SK-N-SH treated with all-trans-retinoic acid at 6 μM for 48 hours (cell line): ENCODE measurements at regions not wholly inside any gene's neighbourhood (a gene's known extent, or its start where the extent isn't known, plus 50 kb on each side); places are given as distances from the start of the nearest gene placed in this dataset.

ENCODE experiments used
- BACH2 ChIP-seq: fragments of 250-450 bp; sonication (Bioruptor Pico); IDR thresholded peaks from 2 replicates; pipeline ENCODE4 v1.9.0; 2021; ENCODE audit warnings: mild to moderate bottlenecking, borderline replicate concordance
- ESRRG ChIP-seq: fragments of 250-450 bp; sonication (Bioruptor Pico); IDR thresholded peaks from 2 replicates; pipeline ENCODE4 v1.6.1; 2021; ENCODE audit warnings: mild to moderate bottlenecking
- OSR1 ChIP-seq: fragments of 250-450 bp; sonication (Bioruptor Pico); IDR thresholded peaks from 2 replicates; pipeline ENCODE4 v1.8.0; 2022; ENCODE audit warnings: moderate library complexity, mild to moderate bottlenecking, inconsistent platforms
- PPARA ChIP-seq: fragments of 250-450 bp; sonication (Bioruptor Pico); IDR thresholded peaks from 2 replicates; pipeline ENCODE4 v1.5.0; 2020; ENCODE audit warnings: mild to moderate bottlenecking, borderline replicate concordance
- SNAI2 ChIP-seq: fragments of 250-450 bp; sonication (Bioruptor Pico); IDR thresholded peaks from 2 replicates; pipeline ENCODE4 v1.5.0; 2020; ENCODE audit warnings: mild to moderate bottlenecking, moderate library complexity
- TSHZ2 ChIP-seq: fragments of 250-450 bp; sonication (Bioruptor Pico); IDR thresholded peaks from 2 replicates; pipeline ENCODE4 v1.5.0; 2020; ENCODE audit warnings: mild to moderate bottlenecking, moderate library complexity
- ZC3H10 ChIP-seq: fragments of 250-450 bp; sonication (Bioruptor Pico); IDR thresholded peaks from 2 replicates; pipeline ENCODE4 v1.5.1; 2021; ENCODE audit warnings: mild to moderate bottlenecking, moderate library complexity
- ZFP3 ChIP-seq: fragments of 250-450 bp; sonication (Bioruptor Pico); IDR thresholded peaks from 2 replicates; pipeline ENCODE4 v1.5.0; 2020; ENCODE audit warnings: mild to moderate bottlenecking, moderate library complexity
- ZFP30 ChIP-seq: fragments of 450-650 bp; formaldehyde crosslinking; IDR thresholded peaks from 2 replicates; pipeline ENCODE4 v1.5.0; 2022; ENCODE audit warnings: mild to moderate bottlenecking, moderate library complexity
- ZNF565 ChIP-seq: fragments of 450-650 bp; formaldehyde crosslinking; conservative IDR thresholded peaks from 2 replicates; pipeline ENCODE4 v1.5.0; 2020; ENCODE audit warnings: low read depth, mild to moderate bottlenecking, moderate library complexity
- ZNF70 ChIP-seq: fragments of 450-650 bp; formaldehyde crosslinking; IDR thresholded peaks from 2 replicates; pipeline ENCODE4 v1.5.0; 2020; ENCODE audit warnings: mild to moderate bottlenecking, moderate library complexity
- ZNF8 ChIP-seq: fragments of 450-650 bp; formaldehyde crosslinking; IDR thresholded peaks from 2 replicates; pipeline ENCODE4 v1.5.0; 2020; ENCODE audit warnings: mild to moderate bottlenecking, moderate library complexity
- TF ChIP-seq, protein P1 (sequence below): fragments of 250-450 bp; sonication (Bioruptor Pico); IDR thresholded peaks from 2 replicates; pipeline ENCODE4 v1.5.1; 2020; ENCODE audit warnings: low read depth, mild to moderate bottlenecking, moderate library complexity

- no peak for TF ChIP-seq TSHZ2 (CRISPR knock-in tag)
- no peak for TF ChIP-seq ZFP3 (CRISPR knock-in tag)
- TF ChIP-seq, protein P1, sequence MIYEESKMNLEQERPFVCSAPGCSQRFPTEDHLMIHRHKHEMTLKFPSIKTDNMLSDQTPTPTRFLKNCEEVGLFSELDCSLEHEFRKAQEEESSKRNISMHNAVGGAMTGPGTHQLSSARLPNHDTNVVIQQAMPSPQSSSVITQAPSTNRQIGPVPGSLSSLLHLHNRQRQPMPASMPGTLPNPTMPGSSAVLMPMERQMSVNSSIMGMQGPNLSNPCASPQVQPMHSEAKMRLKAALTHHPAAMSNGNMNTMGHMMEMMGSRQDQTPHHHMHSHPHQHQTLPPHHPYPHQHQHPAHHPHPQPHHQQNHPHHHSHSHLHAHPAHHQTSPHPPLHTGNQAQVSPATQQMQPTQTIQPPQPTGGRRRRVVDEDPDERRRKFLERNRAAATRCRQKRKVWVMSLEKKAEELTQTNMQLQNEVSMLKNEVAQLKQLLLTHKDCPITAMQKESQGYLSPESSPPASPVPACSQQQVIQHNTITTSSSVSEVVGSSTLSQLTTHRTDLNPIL (CRISPR knock-in tag) = no peak
- no peak for TF ChIP-seq ZC3H10 (CRISPR knock-in tag)
- TF ChIP-seq ESRRG = no peak
- no peak for TF ChIP-seq OSR1 (CRISPR knock-in tag)
- no peak for TF ChIP-seq BACH2
- TF ChIP-seq ZNF565 (CRISPR knock-in tag) = no peak
- no peak for TF ChIP-seq PPARA (CRISPR knock-in tag)
- TF ChIP-seq ZNF70 (CRISPR knock-in tag) = no peak
- no peak for TF ChIP-seq ZNF8
- no peak for TF ChIP-seq ZFP30 (CRISPR knock-in tag)
- no peak for TF ChIP-seq SNAI2 (CRISPR knock-in tag)
These were observed 513.5 kb upstream of the PROK2 start for GRCh38 chr3:72298201-72299152.
